HEK293 (cell line): ENCODE measurements at regions not wholly inside any gene's neighbourhood (a gene's known extent, or its start where the extent isn't known, plus 50 kb on each side); places are given as distances from the start of the nearest gene placed in this dataset.

Experiments used
- CTCF ChIA-PET: fragments of 350-600 bp; formaldehyde crosslinking; extraction: SDS; loops from one replicate; lab custom pipeline; 2021; ENCODE audit warnings: antibody characterized with exemption; lab: Yijun Ruan, JAX
- POLR2A ChIA-PET: fragments of 300-600 bp; formaldehyde crosslinking; extraction: SDS; loops from one replicate; lab custom pipeline; 2020; ENCODE audit warnings: antibody characterized with exemption, inconsistent platforms; lab: Yijun Ruan, JAX
- H3K27ac ChIP-seq: fragments of 200-500 bp; sonication (Bioruptor generic); 2 replicates; pipeline ENCODE4 v1.5.1; 2014; ENCODE audit warnings: low read depth, low read length, control low read depth, inconsistent platforms; ENCODE audit errors: extremely low read depth
- H3K36me3 ChIP-seq, 2 experiments: fragments of 200-500 bp in 1 of 2; sonication (Bioruptor generic) in 1 of 2; 1 replicate in 1 of 2; 2 replicates in 1 of 2; pipeline ENCODE4 v1.5.1; 2014 to 2017; ENCODE audit warnings: inconsistent platforms in 2 of 2, low read length in 2 of 2; ENCODE audit not compliant: control insufficient read depth in 2 of 2, insufficient read depth in 1 of 2
- H3K4me1 ChIP-seq: fragments of 200-500 bp; sonication (Bioruptor generic); 2 replicates; pipeline ENCODE4 v1.5.1; 2014; ENCODE audit warnings: mild to moderate bottlenecking, low read length, inconsistent platforms; ENCODE audit not compliant: control insufficient read depth, insufficient read depth
- H3K4me3 ChIP-seq: 2 replicates; pipeline ENCODE4 v1.5.1; 2011; ENCODE audit warnings: low read depth, mild to moderate bottlenecking, control low read depth, low read length, moderate library complexity
- H3K9me3 ChIP-seq: fragments of 200-500 bp; sonication (Bioruptor generic); 2 replicates; pipeline ENCODE4 v1.5.1; 2014; ENCODE audit warnings: low read depth, low read length, inconsistent platforms; ENCODE audit not compliant: control insufficient read depth, insufficient read depth
- PATZ1 ChIP-seq: fragments of 450-650 bp; formaldehyde crosslinking; IDR thresholded peaks from 2 replicates; pipeline ENCODE4 v1.5.1; 2016; ENCODE audit warnings: missing biosample characterization, missing genetic modification characterization
- ZNF121 ChIP-seq: fragments of 450-650 bp; formaldehyde crosslinking; IDR thresholded peaks from 2 replicates; pipeline ENCODE4 v1.5.1; 2016; ENCODE audit warnings: missing biosample characterization, missing genetic modification characterization
- ZNF184 ChIP-seq: fragments of 450-650 bp; IDR thresholded peaks from 2 replicates; pipeline ENCODE4 v1.5.1; 2018; ENCODE audit warnings: missing biosample characterization, mild to moderate bottlenecking, missing genetic modification characterization
- ZNF239 ChIP-seq: fragments of 450-650 bp; formaldehyde crosslinking; IDR thresholded peaks from 2 replicates; pipeline ENCODE4 v1.5.1; 2016; ENCODE audit warnings: missing biosample characterization, missing genetic modification characterization
- ZNF26 ChIP-seq: fragments of 450-650 bp; formaldehyde crosslinking; IDR thresholded peaks from 2 replicates; pipeline ENCODE4 v1.5.1; 2016; ENCODE audit warnings: missing biosample characterization, missing genetic modification characterization
- ZNF292 ChIP-seq: fragments of 450-650 bp; formaldehyde crosslinking; IDR thresholded peaks from 2 replicates; pipeline ENCODE4 v1.5.1; 2016; ENCODE audit warnings: low read depth, missing biosample characterization, missing genetic modification characterization, borderline replicate concordance
- ZNF529 ChIP-seq: fragments of 450-650 bp; formaldehyde crosslinking; IDR thresholded peaks from 2 replicates; pipeline ENCODE4 v1.5.1; 2017; ENCODE audit warnings: missing genetic modification characterization, missing biosample characterization; ENCODE audit not compliant: insufficient replicate concordance
- ZNF596 ChIP-seq: fragments of 450-650 bp; IDR thresholded peaks from 2 replicates; pipeline ENCODE4 v1.5.0; 2018; ENCODE audit warnings: missing biosample characterization, mild to moderate bottlenecking, missing genetic modification characterization, moderate library complexity
- ZNF623 ChIP-seq: fragments of 450-650 bp; formaldehyde crosslinking; IDR thresholded peaks from 2 replicates; pipeline ENCODE4 v1.5.1; 2016; ENCODE audit warnings: missing biosample characterization, missing genetic modification characterization
- ZNF785 ChIP-seq: fragments of 450-650 bp; formaldehyde crosslinking; IDR thresholded peaks from 2 replicates; pipeline ENCODE4 v1.5.1; 2016; ENCODE audit warnings: missing biosample characterization, missing genetic modification characterization
- TF ChIP-seq, protein P1 (sequence below): fragments of 450-650 bp; IDR thresholded peaks from 2 replicates; pipeline ENCODE4 v1.5.1; 2018; ENCODE audit warnings: missing biosample characterization, mild to moderate bottlenecking, missing genetic modification characterization
- TF ChIP-seq, protein P2 (sequence below): sonication (generic); formaldehyde crosslinking; IDR thresholded peaks from 2 replicates; pipeline ENCODE4 v1.8.1; 2022; ENCODE audit warnings: mild to moderate bottlenecking, moderate library complexity, missing genetic modification reagents
- TF ChIP-seq, protein P3 (sequence below): fragments of 450-650 bp; formaldehyde crosslinking; IDR thresholded peaks from 2 replicates; pipeline ENCODE4 v1.5.1; 2016; ENCODE audit warnings: missing biosample characterization, missing genetic modification characterization, low read depth
- TF ChIP-seq, protein P4 (sequence below): fragments of 450-650 bp; formaldehyde crosslinking; IDR thresholded peaks from 2 replicates; pipeline ENCODE4 v1.5.1; 2016; ENCODE audit warnings: missing biosample characterization, missing genetic modification characterization, low read depth

GRCh38 chr18:67969458-67969857 is 452.9 kb upstream of the DSEL start (continued):
- TF ChIP-seq ZNF239 (tag by site-specific recombination) (no peak), ZNF292 (tag by site-specific recombination) (no peak), ZNF26 (tag by site-specific recombination) (no peak), ZNF785 (tag by site-specific recombination) (no peak), ZNF596 (tag by site-specific recombination) (no peak)
- TF ChIP-seq, protein P1, sequence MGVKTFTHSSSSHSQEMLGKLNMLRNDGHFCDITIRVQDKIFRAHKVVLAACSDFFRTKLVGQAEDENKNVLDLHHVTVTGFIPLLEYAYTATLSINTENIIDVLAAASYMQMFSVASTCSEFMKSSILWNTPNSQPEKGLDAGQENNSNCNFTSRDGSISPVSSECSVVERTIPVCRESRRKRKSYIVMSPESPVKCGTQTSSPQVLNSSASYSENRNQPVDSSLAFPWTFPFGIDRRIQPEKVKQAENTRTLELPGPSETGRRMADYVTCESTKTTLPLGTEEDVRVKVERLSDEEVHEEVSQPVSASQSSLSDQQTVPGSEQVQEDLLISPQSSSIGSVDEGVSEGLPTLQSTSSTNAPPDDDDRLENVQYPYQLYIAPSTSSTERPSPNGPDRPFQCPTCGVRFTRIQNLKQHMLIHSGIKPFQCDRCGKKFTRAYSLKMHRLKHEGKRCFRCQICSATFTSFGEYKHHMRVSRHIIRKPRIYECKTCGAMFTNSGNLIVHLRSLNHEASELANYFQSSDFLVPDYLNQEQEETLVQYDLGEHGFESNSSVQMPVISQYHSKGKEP = no peak

- H3K36me3 ChIP-seq = no peaks in the 10 kb centered on the region
- no peaks in the 10 kb centered on the region for H3K9me3 ChIP-seq
- POLR2A ChIA-PET = no interaction called here
- CTCF ChIA-PET = no interaction called here
- H3K4me1 ChIP-seq = no peaks in the 10 kb centered on the region
- no peak overlapping the region for H3K4me3 ChIP-seq
- no peak overlapping the region for H3K27ac ChIP-seq
- TF ChIP-seq ZNF529 = no peak
- TF ChIP-seq ZNF184 (tag by site-specific recombination) = no peak
- no peak for TF ChIP-seq PATZ1 (tag by site-specific recombination)
- TF ChIP-seq, protein P2, sequence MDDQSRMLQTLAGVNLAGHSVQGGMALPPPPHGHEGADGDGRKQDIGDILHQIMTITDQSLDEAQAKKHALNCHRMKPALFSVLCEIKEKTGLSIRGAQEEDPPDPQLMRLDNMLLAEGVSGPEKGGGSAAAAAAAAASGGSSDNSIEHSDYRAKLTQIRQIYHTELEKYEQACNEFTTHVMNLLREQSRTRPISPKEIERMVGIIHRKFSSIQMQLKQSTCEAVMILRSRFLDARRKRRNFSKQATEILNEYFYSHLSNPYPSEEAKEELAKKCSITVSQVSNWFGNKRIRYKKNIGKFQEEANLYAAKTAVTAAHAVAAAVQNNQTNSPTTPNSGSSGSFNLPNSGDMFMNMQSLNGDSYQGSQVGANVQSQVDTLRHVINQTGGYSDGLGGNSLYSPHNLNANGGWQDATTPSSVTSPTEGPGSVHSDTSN (CRISPR knock-in tag) = no peak
- no peak for TF ChIP-seq ZNF623
- TF ChIP-seq, protein P3, sequence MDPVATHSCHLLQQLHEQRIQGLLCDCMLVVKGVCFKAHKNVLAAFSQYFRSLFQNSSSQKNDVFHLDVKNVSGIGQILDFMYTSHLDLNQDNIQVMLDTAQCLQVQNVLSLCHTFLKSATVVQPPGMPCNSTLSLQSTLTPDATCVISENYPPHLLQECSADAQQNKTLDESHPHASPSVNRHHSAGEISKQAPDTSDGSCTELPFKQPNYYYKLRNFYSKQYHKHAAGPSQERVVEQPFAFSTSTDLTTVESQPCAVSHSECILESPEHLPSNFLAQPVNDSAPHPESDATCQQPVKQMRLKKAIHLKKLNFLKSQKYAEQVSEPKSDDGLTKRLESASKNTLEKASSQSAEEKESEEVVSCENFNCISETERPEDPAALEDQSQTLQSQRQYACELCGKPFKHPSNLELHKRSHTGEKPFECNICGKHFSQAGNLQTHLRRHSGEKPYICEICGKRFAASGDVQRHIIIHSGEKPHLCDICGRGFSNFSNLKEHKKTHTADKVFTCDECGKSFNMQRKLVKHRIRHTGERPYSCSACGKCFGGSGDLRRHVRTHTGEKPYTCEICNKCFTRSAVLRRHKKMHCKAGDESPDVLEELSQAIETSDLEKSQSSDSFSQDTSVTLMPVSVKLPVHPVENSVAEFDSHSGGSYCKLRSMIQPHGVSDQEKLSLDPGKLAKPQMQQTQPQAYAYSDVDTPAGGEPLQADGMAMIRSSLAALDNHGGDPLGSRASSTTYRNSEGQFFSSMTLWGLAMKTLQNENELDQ (tag by site-specific recombination) = no peak
- TF ChIP-seq ZNF121 (tag by site-specific recombination) = no peak
- TF ChIP-seq, protein P4, sequence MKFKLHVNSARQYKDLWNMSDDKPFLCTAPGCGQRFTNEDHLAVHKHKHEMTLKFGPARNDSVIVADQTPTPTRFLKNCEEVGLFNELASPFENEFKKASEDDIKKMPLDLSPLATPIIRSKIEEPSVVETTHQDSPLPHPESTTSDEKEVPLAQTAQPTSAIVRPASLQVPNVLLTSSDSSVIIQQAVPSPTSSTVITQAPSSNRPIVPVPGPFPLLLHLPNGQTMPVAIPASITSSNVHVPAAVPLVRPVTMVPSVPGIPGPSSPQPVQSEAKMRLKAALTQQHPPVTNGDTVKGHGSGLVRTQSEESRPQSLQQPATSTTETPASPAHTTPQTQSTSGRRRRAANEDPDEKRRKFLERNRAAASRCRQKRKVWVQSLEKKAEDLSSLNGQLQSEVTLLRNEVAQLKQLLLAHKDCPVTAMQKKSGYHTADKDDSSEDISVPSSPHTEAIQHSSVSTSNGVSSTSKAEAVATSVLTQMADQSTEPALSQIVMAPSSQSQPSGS (tag by site-specific recombination) = no peak
Measured at GRCh38 chr18:67966224-67966623, 449.7 kb upstream of the DSEL start.
